NCI-H2196 treated with DMSO at 0.1 percent for 48 hours (cell line): ENCODE measurements at regions not wholly inside any gene's neighbourhood (a gene's known extent, or its start where the extent isn't known, plus 50 kb on each side); places are given as distances from the start of the nearest gene placed in this dataset.
"Not testable (repeated sequence)": the region's sequence is repeated elsewhere in the genome, so short reads cannot be mapped to it uniquely, and the experiment has no call there.

ENCODE experiments used
- DNase-seq: peaks from one replicate; lab custom pipeline; 2025; ENCODE audit not compliant: unreplicated experiment; lab: John Stamatoyannopoulos, UW

DNA sequence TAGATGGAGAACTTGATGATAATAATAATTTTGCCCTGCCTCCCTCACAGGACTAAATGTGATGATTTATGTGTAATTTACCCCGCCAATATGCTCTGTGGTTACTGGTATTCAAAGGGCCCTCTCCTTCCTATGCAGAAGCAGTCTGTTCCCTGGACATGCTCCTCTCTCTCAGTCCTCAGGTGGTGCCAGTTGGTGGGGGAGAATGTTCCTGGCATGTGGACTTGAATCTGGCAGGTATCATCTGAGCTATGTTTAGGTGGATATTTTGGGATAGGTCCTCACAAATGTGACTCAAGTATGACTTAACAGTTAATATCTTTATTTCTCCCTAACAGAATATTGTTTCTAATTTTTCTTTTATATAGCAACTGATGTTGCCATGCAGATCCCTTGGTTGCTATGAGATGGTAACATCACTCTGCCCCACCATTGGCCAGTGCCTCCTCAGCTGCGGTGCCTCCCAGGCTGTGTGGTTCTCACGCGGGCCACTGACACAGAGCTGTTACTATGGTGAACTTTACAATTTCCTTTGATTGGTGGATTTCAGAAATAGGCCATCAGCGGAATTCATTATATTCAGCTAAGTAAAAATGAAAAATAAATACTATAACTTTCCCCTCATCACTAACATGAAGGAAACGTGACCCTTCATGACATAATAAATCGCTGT is 106.7 kb upstream of the PELI1 start:
- no peak for DNase-seq

DNA sequence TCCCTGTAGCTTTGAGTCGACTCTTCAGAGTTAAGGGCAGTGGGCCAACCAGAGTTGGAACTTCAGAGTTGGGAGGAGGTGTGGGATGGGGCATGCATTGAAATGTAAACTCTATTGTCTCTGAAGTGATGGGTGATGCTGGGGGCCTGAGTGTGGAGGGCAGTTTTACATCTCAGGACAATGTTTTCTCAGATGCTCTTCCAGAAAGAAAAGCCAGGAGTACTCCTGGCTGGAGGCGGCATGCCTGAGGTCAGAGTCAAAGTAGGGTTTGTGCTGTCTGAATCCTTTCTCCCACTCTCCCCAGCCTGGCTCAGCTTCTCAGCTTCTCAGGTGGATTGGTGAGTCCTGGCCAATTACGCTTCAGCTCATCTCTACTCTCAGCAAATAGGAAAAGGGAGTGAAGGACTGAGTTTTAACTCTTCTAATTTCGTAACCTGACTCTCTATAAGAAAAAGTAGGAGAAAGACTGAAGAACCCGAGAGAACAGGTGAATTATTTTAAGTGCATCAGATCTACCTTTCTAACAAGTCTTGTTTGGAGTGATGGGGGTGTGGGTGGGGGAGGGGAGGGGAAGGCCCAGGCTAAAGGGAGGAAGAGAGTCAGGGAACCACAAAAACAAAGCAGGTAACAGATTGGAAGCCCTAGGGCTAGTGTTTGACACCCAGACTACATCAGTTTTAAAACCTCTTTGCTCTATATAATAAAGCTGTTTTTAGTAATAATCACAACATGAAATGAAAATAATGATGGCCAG is 107.5 kb upstream of the PELI1 start:
- DNase-seq = no peak

DNA sequence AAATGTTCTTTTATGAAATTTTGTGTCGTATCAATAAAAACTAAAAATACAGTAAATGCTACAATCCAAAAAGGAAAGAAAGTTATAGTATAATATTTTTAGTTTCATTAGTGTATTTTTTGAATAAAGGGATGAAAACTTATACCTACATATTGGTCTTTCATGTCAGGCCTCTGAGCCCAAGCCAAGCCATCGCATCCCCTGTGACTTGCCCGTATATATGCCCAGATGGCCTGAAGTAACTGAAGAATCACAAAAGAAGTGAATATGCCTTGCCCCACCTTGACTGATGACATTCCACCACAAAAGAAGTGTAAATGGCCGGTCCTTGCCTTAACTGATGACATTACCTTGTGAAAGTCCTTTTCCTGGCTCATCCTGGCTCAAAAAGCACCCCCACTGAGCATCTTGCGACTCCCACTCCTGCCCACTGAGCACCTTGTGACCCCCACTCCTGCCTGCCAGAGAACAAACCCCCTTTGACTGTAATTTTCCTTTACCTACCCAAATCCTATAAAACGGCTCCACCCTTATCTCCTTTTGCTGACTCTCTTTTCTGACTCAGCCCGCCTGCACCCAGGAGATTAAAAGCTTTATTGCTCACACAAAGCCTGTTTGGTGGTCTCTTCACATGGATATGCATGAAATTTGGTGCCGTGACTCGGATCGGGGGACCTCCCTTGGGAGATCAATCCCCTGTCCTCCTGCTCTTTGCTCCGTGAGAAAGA is 108.2 kb upstream of the PELI1 start:
- not testable (repeated sequence) for DNase-seq

DNA sequence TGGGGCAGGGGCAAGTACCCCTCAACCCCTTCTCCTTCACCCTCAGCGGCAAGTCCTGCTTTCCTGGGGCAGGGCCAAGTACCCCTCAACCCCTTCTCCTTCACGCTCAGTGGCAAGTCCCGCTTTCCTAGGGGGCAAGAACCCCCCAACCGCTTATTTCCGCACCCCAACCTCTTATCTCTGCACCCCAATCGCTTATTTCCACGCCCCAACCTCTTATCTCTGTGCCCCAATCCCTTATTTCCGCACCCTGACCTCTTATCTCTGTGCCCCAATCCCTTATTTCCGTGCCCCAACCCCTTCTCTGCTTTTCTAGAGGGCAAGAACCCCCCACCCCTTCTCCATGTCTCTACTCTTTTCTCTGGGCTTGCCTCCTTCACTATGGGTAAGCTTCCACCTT is 109.2 kb upstream of the PELI1 start:
- DNase-seq = not testable (repeated sequence)

DNA sequence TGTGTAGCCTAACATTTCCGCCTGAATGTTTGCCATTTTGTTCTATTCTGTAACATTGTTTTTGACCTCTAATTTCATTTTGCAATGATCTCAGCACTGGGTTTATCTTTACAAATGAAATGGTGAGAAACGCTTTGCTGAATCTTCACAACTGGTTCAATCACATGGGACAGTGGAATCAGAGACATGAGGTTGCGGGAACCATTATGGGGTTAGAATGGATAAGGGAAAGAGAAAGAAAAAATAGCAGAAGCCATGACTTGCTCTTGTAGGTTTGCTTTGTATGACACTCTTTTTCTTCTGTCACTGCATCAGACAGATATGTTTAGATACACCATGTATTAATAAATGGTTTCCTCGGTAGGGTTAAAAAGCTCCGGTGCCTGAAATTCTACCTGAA is 114.3 kb upstream of the PELI1 start:
- no peak for DNase-seq

DNA sequence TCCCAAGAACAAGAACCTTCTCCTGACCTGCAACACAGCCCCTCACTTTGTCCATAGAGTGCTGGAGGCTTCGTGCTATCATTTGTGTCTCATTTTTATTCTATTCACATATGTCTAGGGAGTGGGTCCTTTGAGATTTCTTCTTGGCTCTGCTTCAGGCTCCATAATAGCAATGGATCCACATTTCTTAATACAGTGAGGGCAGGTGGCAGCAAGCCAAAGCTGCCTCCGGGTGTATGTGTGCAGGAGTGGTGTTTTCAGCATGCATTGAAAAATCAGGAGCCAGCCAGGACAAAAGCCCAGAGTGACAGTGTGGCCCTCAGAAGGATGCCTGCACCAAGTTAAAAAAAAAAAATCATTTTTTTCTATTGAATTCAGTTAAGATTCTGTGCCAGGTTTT is 115.1 kb upstream of the PELI1 start:
- DNase-seq = no peak

DNA sequence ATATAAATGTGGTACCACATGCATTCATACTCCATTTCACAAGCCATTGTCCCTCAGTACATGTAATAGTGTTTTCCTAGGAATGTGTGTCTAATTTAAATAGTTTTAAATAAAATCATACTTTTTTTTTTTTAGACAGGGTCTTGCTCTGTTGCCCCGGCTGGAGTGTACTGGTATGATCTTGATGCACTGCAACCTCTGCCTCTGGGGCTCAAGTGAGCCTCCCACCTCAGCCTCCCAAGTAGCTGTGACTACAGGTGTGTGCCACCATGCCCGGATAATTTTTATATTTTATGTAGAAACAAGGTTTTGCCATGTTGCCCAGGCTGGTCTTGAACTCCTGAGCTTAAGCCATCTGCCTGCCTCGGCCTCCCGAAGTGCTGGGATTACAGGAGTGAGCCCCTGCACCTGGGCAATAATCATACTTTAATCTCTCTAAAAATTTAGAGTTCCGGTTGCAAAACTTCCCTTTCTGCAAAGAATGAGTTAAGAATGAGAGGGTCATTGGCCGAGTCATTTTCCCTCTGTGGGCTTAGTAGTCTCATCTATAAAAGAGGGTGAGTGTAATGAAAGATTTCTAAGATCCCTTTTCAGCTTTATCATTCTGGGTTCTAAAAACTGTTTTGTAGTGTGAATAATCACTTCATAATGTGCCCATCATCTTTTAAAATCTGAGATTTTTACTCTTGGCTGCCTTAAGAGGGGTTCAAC is 116.0 kb upstream of the PELI1 start:
- DNase-seq = no peak

DNA sequence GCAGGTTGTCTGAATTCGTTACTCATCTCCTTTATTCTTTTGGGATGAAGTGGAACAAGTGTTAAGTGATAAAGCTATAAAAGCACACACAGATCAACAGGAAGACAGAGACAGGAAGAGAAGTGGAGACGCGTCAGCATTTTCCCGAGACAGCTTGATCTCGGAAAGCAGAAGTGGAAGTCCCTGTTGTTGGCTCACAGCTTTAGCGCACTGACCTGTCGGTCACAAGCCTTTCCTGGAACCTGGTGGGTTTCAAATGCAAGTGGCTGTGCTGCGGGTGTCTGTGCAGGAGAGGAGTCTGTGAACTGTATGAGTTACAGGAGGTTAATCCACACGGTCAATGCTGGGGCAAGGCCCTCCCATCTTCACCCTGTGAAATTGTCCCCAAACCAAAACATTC is 116.6 kb upstream of the PELI1 start:
- DNase-seq = no peak

DNA sequence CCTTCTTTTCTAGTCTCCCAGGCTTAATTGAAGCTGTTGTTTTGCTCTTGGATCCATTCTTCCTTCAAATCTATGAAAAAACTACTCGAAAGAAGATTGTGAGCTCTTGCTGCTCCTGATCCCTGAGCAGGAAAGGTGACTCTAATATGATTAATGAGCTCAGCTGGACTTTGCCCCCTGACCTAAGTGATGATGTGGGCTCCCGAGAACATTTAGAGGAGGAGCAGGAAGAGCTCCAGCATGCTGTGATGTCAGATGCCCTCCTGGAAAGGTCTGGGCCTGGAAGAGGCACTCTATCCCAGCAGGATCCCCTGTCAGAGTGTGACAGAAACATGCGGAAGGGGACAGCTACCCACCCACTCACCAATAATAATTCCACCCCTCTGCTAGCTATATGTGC is 117.9 kb upstream of the PELI1 start:
- DNase-seq = no peak

DNA sequence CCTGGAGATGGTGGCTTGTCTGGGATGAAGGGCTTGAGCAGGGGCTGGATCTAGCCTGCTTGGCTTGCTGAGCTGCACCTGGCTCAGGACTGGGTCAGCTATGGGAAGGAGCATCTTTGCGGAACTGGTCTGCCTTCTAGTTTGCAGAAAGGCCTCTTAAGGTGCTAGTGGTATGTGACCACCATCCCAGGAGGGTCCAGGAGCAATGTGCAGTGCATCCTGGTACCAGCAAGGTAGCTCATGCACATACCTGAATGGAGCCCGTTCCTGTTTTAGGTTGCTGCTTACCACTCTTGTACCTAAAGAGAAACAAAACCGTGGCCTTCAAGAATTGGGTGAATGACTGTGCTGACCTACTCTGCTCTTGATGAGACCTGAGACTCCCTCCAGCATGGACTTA is 118.6 kb upstream of the PELI1 start:
- DNase-seq = no peak

DNA sequence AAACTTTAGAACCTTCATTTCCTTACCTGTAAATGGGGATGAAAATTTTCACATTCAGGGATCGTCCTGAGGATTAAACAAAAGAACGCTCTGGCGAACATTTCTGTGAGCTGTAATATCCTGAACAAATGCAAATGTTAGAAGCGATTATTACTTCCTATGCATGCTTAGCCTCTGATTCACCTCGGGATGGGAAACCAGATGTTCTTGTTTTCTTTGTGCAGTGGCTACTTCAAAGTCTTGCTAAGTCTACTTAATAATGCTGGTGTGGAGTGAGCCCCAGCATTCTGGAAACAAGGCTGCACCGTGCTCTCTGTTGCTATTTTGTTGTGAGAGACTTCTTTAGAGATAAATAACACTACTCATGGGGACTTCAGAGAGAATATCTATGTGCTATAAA is 119.1 kb upstream of the PELI1 start:
- DNase-seq = no peak

DNA sequence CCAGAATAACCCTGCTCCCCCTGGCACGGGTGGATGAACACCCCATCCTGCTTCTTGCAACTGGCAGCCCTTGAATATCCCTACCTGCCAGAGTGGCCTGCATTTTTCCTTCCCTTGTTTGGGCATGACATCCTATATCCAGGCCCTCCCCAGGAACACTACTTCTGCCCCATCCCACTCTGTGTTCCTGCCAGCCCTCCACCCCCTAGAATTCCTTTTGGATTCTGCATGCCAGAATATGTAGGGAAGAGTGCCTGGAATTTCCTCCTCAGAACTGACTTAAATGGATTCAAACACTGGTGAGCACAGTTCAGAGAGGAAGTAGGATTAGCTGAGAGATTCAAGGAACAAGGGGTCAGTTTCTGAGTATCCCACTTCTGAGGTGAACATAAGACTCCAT is 123.5 kb upstream of the PELI1 start:
- no peak for DNase-seq

DNA sequence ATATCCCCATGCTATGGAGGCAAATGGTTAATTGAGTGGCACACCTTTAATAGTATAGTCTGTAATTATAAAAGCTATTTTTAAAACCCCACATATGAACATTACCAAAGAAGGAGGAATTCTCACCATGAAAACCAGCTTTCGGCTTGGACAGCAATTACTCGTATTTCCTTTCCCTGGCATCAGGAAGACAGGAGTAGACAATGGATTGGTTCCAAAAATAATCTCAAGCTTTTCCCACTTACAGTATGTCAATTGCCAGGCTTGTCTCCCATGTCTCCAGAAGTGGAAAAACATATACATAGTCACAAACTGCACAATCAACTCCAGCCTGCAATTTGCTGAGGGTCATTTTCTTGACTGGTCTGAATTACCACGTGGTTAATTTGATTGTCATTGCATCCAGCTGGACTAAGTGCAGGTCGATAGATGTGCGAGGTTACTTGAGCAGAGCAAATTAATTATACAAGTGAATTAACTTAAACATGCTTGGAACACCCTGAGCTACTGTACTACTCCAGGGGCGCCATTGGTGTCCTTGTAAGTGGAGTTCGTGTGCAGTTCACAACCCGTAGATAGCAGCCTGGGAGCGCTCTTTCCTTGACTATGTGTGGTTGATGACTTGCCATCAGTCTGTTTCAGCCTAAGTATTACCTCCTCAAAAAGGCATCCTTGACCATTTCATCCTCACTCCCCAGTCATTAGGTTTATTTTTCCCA is 124.3 kb upstream of the PELI1 start:
- no peak for DNase-seq

DNA sequence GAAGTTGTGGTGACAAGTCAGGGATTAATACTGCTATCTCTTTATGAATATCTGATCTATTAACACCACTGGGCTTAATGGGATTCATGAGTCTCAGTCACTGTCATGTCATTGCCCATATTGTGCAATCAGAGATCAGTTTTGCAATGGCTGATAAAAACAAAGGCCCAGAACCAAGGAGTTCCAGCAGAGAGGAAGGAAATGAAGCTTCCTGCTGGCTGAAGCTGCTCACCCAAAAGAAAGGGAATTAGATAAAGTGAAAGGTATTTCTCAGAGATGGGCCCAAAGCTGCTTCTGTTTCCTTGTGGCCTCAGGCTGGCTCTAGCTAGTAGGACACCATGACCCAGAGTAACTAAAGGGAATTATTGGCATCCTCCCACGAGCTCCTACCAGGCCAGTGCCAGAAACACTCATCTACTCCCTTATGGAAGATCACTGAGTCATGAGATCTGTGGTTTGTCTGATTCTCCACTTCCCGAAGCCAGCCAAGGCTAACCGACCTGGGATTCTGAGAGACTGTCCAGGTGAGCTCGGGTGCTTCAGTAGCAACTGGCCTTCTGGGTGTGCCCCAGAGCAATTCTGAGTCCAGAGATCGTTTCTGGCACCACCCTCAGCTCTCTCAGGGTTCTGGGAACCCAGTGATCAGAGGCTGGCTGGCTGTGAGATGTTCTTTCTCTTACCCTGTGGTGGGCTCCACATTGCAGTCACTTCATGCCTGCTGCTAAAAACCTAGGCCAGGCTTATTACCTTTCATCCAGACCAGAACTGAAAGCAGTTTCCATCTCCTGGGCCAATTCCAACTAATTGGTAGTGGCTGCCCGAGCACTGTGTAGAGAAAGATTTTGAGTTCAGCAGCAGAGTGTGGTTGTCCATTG is 129.5 kb upstream of the PELI1 start:
- no peak for DNase-seq

DNA sequence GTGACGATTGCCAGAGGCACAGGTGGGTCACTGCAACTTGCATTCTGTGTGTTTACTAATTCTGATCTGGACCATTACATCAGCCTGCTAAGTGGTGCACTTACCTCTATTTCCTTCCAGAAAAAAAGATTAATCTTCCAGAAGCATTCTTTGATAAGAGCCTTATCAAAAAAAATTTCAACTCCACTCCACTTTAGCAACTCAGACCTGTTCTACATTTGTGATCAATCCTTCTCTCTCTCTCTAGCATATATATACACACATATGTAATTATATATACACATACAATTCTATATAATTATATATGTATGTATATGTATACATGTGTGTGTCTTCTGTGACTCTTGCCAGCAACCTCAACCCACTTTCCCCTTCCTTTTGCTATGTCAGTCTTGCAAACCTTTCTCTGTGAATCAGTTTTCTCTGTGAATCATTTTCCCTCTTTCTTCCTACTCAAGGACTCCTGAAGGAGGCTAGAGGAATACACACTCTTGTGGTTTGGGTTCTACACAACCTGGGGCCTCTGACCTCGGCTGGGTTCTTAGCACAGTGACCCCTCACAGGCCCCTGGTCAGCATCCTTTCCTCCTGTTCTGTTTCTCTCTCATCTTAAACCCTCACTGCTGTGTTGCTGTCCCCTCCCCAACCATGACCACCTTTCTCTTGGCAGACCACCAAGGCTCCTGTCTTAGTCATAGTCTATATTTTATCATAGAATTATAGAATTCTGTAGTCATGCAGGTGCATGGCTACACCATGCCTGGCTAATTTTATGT is 130.4 kb upstream of the PELI1 start:
- DNase-seq = no peak

DNA sequence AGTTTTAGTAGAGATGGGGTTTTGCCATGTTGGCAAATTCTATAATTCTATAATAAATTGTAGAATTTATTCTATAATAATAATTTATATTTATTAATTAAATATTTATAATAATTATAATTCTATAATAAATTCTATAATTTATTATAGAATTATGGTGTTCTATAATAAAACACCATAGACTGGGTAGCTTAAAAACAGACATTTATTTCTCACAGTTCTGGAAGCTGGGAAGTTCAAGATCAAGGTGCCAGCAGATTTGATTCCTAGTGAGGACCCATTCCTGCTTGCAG is 130.9 kb upstream of the PELI1 start:
- DNase-seq = no peak

DNA sequence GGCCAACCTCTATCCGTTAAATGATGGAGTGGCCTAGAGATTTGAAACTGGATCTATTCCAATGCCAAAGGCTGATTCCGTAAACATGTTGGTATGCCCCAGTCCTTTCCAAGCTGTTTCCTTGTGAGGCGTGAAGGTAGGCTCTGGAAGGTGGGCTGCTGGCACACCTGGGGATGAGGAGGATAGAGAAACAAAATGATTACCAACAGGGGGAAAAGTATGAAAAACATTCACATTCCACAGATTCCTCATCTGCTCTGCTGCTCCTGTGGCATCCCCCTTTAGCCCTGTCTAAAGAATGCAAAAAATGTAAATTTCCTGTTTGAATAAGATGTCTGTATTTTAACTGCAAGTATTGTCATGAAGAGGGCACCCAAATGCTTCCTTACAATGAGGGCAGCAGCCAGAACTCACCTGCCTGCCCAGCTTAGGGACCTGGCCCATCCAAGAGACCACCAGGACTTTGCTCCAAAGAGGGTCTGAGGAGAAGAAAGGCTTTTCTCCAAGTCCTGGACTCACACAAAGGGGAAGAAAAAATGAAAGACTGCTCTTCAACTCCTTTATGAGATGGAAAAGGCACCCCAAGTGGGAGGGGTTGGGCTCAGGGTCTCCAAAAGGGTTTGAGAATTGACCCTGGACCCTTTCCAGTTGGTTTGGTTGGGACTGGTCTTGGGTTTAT is 132.3 kb upstream of the PELI1 start:
- no peak for DNase-seq

DNA sequence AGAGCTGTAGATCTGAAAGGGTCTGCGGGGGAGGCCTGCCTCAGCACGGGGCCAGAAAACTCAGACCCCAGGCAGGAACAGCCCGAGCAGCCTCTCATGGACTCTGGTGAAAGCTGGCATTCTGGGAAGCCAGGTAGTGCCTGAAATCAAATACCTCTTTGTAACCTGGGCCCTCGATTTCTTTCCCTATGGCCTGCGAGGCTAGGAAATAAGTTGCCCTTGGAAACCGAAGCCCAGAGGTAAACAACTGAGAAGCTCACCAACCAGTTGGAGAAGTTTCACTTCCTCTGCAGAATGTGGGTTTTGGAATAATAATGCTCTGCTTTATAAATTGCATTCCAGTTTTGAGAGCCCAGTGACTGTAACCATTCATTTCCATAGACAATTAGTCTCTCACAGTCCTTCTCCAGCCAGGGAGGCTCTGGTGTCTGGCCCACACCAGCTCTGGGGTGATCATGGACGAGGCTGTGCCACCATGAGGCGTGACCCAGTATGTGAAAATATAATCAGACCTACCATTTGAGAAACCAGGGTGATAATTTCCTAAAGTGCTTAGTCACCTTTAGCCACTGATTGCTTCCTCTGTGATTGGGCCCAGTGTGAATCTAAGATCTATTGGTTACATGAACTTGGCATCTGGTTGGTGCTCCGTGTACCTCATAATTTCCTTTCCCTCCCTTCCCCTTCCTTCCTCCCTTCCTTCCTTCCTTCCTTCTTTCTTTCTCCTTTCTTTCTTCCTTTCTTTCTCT is 133.1 kb upstream of the PELI1 start:
- DNase-seq = no peak
